ENCODE measurements at regions not wholly inside any gene's neighbourhood (a gene's known extent, or its start where the extent isn't known, plus 50 kb on each side); places are given as distances from the start of the nearest gene placed in this dataset.

DNA sequence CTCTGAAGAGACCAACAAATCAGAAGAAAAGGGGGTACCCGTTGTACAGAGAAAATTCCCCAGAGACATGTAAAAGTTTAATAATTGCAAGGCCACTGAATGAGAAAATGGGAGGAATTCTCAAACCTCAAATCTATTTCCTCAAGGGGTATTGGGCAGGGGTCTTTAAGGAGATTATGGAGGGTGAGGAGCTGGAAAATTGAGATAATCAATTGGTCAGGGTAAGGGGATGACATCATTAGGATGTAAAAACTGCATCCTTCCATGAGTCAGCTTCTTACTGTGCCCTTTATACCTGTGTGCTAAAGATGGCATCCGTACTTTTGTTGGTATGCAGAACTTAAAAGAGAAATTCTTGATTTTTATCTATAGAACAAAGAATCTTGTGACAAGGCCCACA is 641.5 kb downstream of the LRFN5 start:
- TF ChIP-seq, protein P1, sequence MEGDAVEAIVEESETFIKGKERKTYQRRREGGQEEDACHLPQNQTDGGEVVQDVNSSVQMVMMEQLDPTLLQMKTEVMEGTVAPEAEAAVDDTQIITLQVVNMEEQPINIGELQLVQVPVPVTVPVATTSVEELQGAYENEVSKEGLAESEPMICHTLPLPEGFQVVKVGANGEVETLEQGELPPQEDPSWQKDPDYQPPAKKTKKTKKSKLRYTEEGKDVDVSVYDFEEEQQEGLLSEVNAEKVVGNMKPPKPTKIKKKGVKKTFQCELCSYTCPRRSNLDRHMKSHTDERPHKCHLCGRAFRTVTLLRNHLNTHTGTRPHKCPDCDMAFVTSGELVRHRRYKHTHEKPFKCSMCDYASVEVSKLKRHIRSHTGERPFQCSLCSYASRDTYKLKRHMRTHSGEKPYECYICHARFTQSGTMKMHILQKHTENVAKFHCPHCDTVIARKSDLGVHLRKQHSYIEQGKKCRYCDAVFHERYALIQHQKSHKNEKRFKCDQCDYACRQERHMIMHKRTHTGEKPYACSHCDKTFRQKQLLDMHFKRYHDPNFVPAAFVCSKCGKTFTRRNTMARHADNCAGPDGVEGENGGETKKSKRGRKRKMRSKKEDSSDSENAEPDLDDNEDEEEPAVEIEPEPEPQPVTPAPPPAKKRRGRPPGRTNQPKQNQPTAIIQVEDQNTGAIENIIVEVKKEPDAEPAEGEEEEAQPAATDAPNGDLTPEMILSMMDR (IDR thresholded peaks at IDR 0.05; ENCODE audit: low read depth, low read length) = no peak
- TF ChIP-seq, protein P2, sequence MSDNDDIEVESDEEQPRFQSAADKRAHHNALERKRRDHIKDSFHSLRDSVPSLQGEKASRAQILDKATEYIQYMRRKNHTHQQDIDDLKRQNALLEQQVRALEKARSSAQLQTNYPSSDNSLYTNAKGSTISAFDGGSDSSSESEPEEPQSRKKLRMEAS (IDR thresholded peaks at IDR 0.05; ENCODE audit: low read depth, low read length) = no peak
- no peak for TF ChIP-seq POLR2A (IDR thresholded peaks at IDR 0.05; ENCODE audit: extremely low read depth, insufficient read length)

Data from NB4 (cell line).